NB4 (cell line): ENCODE measurements at regions not wholly inside any gene's neighbourhood (a gene's known extent, or its start where the extent isn't known, plus 50 kb on each side); places are given as distances from the start of the nearest gene placed in this dataset.
A peak's percentile ranks its signal among the peaks of the same experiment; 100 is the strongest.

Experiments
- DNase-seq: peaks from one replicate; pipeline ENCODE4 v3.0.0; 2010; ENCODE audit warnings: low read depth
- H3K4me3 ChIP-seq: one replicate; pipeline ENCODE4 v1.5.1; 2011; ENCODE audit warnings: mild to moderate bottlenecking, low read depth, low read length, moderate library complexity
- CTCF ChIP-seq: IDR thresholded peaks from one replicate; pipeline ENCODE4 v1.5.1; 2012; ENCODE audit warnings: low read depth, low read length
- MAX ChIP-seq: IDR thresholded peaks from 2 replicates; pipeline ENCODE4 v1.6.1; 2011; ENCODE audit warnings: low read depth, low read length
- MYC ChIP-seq: IDR thresholded peaks from 2 replicates; pipeline ENCODE4 v1.6.1; 2011; ENCODE audit warnings: low read depth, low read length
- POLR2A ChIP-seq: IDR thresholded peaks from 2 replicates; pipeline ENCODE4 v1.6.1; 2011; ENCODE audit warnings: mild to moderate bottlenecking; ENCODE audit not compliant: insufficient read length; ENCODE audit errors: extremely low read depth

GRCh38 chr2:149715894-149716293, 128.3 kb upstream of the MMADHC start:
- no peak overlapping the region for H3K4me3 ChIP-seq
- TF ChIP-seq POLR2A (no peak), MAX (no peak), CTCF (no peak), MYC (no peak)
- DNase-seq, result no peak

GRCh38 chr2:149715005-149715592, 127.5 kb upstream of the MMADHC start:
- TF ChIP-seq CTCF (peak; percentile 69), MYC (no peak)
- peak; percentile 36 for DNase-seq
- no peak overlapping the region for H3K4me3 ChIP-seq

- DNase-seq, result no peak
- H3K4me3 ChIP-seq, result no peak overlapping the region
- TF ChIP-seq MAX (no peak), CTCF (no peak), MYC (no peak)
Measured at GRCh38 chr2:149709496-149710263, 122.1 kb upstream of the MMADHC start.

- H3K4me3 ChIP-seq, result no peak overlapping the region
- TF ChIP-seq POLR2A (no peak), MAX (no peak), CTCF (no peak), MYC (no peak)
- DNase-seq, result no peak
Measured at GRCh38 chr2:149703281-149703680, 115.7 kb upstream of the MMADHC start.

GRCh38 chr2:149702571-149702970, 115.0 kb upstream of the MMADHC start:
- TF ChIP-seq CTCF (no peak), MYC (no peak), POLR2A (no peak), MAX (no peak)
- DNase-seq, result no peak
- H3K4me3 ChIP-seq, result no peak overlapping the region

GRCh38 chr2:149701241-149701640, 113.7 kb upstream of the MMADHC start:
- TF ChIP-seq MAX, result no peak
- no peak for TF ChIP-seq CTCF
- TF ChIP-seq MYC, result no peak
- no peak for TF ChIP-seq POLR2A
- no peak for DNase-seq
- no peak overlapping the region for H3K4me3 ChIP-seq
